ENCODE measurements at regions not wholly inside any gene's neighbourhood (a gene's known extent, or its start where the extent isn't known, plus 50 kb on each side); places are given as distances from the start of the nearest gene placed in this dataset.

- TF ChIP-seq EZH2phosphoT487 (IDR thresholded peaks at IDR 0.05) = no peak
- no peak for TF ChIP-seq EZH2 (IDR thresholded peaks at IDR 0.05)
Observed at GRCh38 chr18:22494771-22495170, 77.1 kb upstream of the CTAGE1 start.
